HG02885 (cell line): ENCODE measurements at regions not wholly inside any gene's neighbourhood (a gene's known extent, or its start where the extent isn't known, plus 50 kb on each side); places are given as distances from the start of the nearest gene placed in this dataset.
"Not testable (repeated sequence)": the region's sequence is repeated elsewhere in the genome, so short reads cannot be mapped to it uniquely, and the experiment has no call there.

Source experiments
- ATAC-seq: cut with Tn5 transposase; IDR thresholded peaks from one replicate; pipeline ENCODE4 v1.9.1; 2021; ENCODE audit warnings: mild to moderate bottlenecking; ENCODE audit not compliant: unreplicated experiment, poor library complexity

- no peak for ATAC-seq
Observed at GRCh38 chr11:96755752-96756151, 365.9 kb downstream of the JRKL start.

- ATAC-seq, result peak; percentile 43
Observed at GRCh38 chr11:96758957-96759356, 369.1 kb downstream of the JRKL start.

GRCh38 chr11:96760306-96760705 lies 370.5 kb downstream of the JRKL start:
- no peak for ATAC-seq

GRCh38 chr11:96760815-96761214 lies 371.0 kb downstream of the JRKL start:
- no peak for ATAC-seq

- ATAC-seq, result no peak
Observed at GRCh38 chr11:96761451-96761850, 371.6 kb downstream of the JRKL start.

- no peak for ATAC-seq
Observed at GRCh38 chr11:96763244-96763643, 373.4 kb downstream of the JRKL start.

- ATAC-seq, result no peak
Observed at GRCh38 chr11:96778272-96778671, 388.5 kb downstream of the JRKL start.

- ATAC-seq, result no peak
Observed at GRCh38 chr11:96779030-96779429, 389.2 kb downstream of the JRKL start.

GRCh38 chr11:96781082-96781481 lies 391.3 kb downstream of the JRKL start:
- no peak for ATAC-seq

- ATAC-seq, result no peak
Observed at GRCh38 chr11:96782632-96783031, 392.8 kb downstream of the JRKL start.

- no peak for ATAC-seq
Observed at GRCh38 chr11:96783311-96783710, 393.5 kb downstream of the JRKL start.

- no peak for ATAC-seq
Observed at GRCh38 chr11:96785073-96785472, 395.3 kb downstream of the JRKL start.

- ATAC-seq, result no peak
Observed at GRCh38 chr11:96794152-96794551, 404.3 kb downstream of the JRKL start.

- ATAC-seq, result no peak
Observed at GRCh38 chr11:96798445-96798844, 408.6 kb downstream of the JRKL start.

- no peak for ATAC-seq
Observed at GRCh38 chr11:96815236-96815635, 425.4 kb downstream of the JRKL start.

- ATAC-seq, result no peak
Observed at GRCh38 chr11:96817482-96818399, 427.9 kb downstream of the JRKL start.

GRCh38 chr11:96827164-96827563 lies 437.4 kb downstream of the JRKL start:
- ATAC-seq, result no peak

GRCh38 chr11:96841792-96842191 lies 452.0 kb downstream of the JRKL start:
- no peak for ATAC-seq

GRCh38 chr11:96842731-96843130 lies 452.9 kb downstream of the JRKL start:
- no peak for ATAC-seq

- ATAC-seq, result no peak
Observed at GRCh38 chr11:96854425-96854824, 464.6 kb downstream of the JRKL start.

- not testable (repeated sequence) for ATAC-seq
Observed at GRCh38 chr11:96861722-96862121, 471.9 kb downstream of the JRKL start.

GRCh38 chr11:96863520-96863919 lies 473.7 kb downstream of the JRKL start:
- no peak for ATAC-seq
